ENCODE measurements at regions not wholly inside any gene's neighbourhood (a gene's known extent, or its start where the extent isn't known, plus 50 kb on each side); places are given as distances from the start of the nearest gene placed in this dataset.
A peak's percentile ranks its signal among the peaks of the same experiment; 100 is the strongest.

- Histone ChIP-seq H3K9me3 (ENCODE audit: control insufficient read depth in 4 of 4, insufficient read depth in 3 of 4, low read length in 3 of 4) (no peaks in the 10 kb centered on the region), H3K27ac (ENCODE audit: low read depth in 1 of 2, low read length in 1 of 2) (no peak overlapping the region), H3K4me3 (no peak overlapping the region), H3K4me1 (ENCODE audit: control insufficient read depth in 5 of 5, insufficient read depth in 5 of 5, low read length in 5 of 5) (peaks cover 0 to 4% (median 0%) of the 10 kb centered on the region in 5 donors), H3K9ac (ENCODE audit: insufficient read depth in 1 of 2, low read length in 2 of 2) (no peak overlapping the region), H3K36me3 (ENCODE audit: control insufficient read depth in 4 of 4, insufficient read depth in 4 of 4, low read length in 4 of 4) (no peaks in the 10 kb centered on the region), H3K27me3 (ENCODE audit: control insufficient read depth in 3 of 3, insufficient read depth in 3 of 3, low read length in 2 of 3) (no peaks in the 10 kb centered on the region)
- 93 to 94% methylated on average over 6 of the region's 6 CpGs for WGBS, 2 donors
- TF ChIP-seq, protein P1, sequence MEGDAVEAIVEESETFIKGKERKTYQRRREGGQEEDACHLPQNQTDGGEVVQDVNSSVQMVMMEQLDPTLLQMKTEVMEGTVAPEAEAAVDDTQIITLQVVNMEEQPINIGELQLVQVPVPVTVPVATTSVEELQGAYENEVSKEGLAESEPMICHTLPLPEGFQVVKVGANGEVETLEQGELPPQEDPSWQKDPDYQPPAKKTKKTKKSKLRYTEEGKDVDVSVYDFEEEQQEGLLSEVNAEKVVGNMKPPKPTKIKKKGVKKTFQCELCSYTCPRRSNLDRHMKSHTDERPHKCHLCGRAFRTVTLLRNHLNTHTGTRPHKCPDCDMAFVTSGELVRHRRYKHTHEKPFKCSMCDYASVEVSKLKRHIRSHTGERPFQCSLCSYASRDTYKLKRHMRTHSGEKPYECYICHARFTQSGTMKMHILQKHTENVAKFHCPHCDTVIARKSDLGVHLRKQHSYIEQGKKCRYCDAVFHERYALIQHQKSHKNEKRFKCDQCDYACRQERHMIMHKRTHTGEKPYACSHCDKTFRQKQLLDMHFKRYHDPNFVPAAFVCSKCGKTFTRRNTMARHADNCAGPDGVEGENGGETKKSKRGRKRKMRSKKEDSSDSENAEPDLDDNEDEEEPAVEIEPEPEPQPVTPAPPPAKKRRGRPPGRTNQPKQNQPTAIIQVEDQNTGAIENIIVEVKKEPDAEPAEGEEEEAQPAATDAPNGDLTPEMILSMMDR (IDR thresholded peaks at IDR 0.05; ENCODE audit: control extremely low read depth, extremely low read depth) = no peak
- ATAC-seq (ENCODE audit: insufficient read depth, low FRiP score) (no peak), DNase-seq (no peak)
Observed at GRCh38 chr1:116265931-116266863, 106.8 kb upstream of the ATP1A1 start.

GRCh38 chr1:116266864-116267212, 106.2 kb upstream of the ATP1A1 start:
- no peak overlapping the region for H3K9ac ChIP-seq (ENCODE audit: insufficient read depth in 1 of 2, low read length in 2 of 2)
- H3K27me3 ChIP-seq (ENCODE audit: control insufficient read depth in 3 of 3, insufficient read depth in 3 of 3, low read length in 2 of 3) = no peaks in the 10 kb centered on the region
- ATAC-seq (ENCODE audit: insufficient read depth, low FRiP score) (no peak), DNase-seq (no peak)
- H3K9me3 ChIP-seq (ENCODE audit: control insufficient read depth in 4 of 4, insufficient read depth in 3 of 4, low read length in 3 of 4) = no peaks in the 10 kb centered on the region
- 94 to 96% methylated on average over 4 of the region's 4 CpGs for WGBS, 2 donors
- no peak overlapping the region for H3K4me3 ChIP-seq
- H3K27ac ChIP-seq (ENCODE audit: low read depth in 1 of 2, low read length in 1 of 2) = no peak overlapping the region
- peaks cover 0 to 4% (median 0%) of the 10 kb centered on the region in 5 donors for H3K4me1 ChIP-seq (ENCODE audit: control insufficient read depth in 5 of 5, insufficient read depth in 5 of 5, low read length in 5 of 5)
- TF ChIP-seq, protein P1 (IDR thresholded peaks at IDR 0.05; ENCODE audit: control extremely low read depth, extremely low read depth) = no peak
- no peaks in the 10 kb centered on the region for H3K36me3 ChIP-seq (ENCODE audit: control insufficient read depth in 4 of 4, insufficient read depth in 4 of 4, low read length in 4 of 4)

DNA sequence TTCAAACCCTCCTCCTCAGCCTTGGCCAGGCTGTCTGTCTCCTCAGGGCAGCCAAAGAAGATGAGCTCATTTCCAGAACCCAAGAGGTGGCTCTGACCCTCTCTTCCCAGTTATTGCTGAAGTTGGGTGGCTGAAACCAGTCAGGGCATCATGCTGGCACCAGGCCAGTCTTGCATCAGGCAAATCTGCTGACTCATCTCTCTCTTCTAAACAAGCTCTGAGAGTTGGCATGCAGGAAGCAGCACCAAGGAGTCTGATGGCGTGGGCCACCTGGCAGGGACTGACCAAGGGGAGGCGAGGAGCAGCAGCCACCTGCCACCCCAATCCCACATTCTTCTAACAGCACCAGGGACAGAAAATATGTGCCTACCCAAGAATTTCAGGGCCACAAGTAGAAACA, 104.8 kb upstream of the ATP1A1 start:
- WGBS, 2 donors = 20 to 50% methylated on average over 2 of the region's 2 CpGs
- H3K9ac ChIP-seq (ENCODE audit: insufficient read depth in 1 of 2, low read length in 2 of 2) = no peak overlapping the region
- DNase-seq (peak in 1 of 3 donors; percentile 14), ATAC-seq (ENCODE audit: insufficient read depth, low FRiP score) (no peak)
- TF ChIP-seq, protein P1 (IDR thresholded peaks at IDR 0.05; ENCODE audit: control extremely low read depth, extremely low read depth) = no peak
- peaks cover 0 to 4% (median 0%) of the 10 kb centered on the region in 5 donors for H3K4me1 ChIP-seq (ENCODE audit: control insufficient read depth in 5 of 5, insufficient read depth in 5 of 5, low read length in 5 of 5)
- no peaks in the 10 kb centered on the region for H3K36me3 ChIP-seq (ENCODE audit: control insufficient read depth in 4 of 4, insufficient read depth in 4 of 4, low read length in 4 of 4)
- no peaks in the 10 kb centered on the region for H3K9me3 ChIP-seq (ENCODE audit: control insufficient read depth in 4 of 4, insufficient read depth in 3 of 4, low read length in 3 of 4)
- H3K27me3 ChIP-seq (ENCODE audit: control insufficient read depth in 3 of 3, insufficient read depth in 3 of 3, low read length in 2 of 3) = no peaks in the 10 kb centered on the region
- H3K27ac ChIP-seq (ENCODE audit: low read depth in 1 of 2, low read length in 1 of 2) = no peak overlapping the region
- H3K4me3 ChIP-seq = peak overlapping the region; percentile 3

Measured in lung (tissue), 11 donors.